HG03460 (cell line): ENCODE measurements at regions not wholly inside any gene's neighbourhood (a gene's known extent, or its start where the extent isn't known, plus 50 kb on each side); places are given as distances from the start of the nearest gene placed in this dataset.

Source experiments
- ATAC-seq: cut with Tn5 transposase; IDR thresholded peaks from one replicate; pipeline ENCODE4 v1.9.1; 2021; ENCODE audit not compliant: unreplicated experiment

DNA sequence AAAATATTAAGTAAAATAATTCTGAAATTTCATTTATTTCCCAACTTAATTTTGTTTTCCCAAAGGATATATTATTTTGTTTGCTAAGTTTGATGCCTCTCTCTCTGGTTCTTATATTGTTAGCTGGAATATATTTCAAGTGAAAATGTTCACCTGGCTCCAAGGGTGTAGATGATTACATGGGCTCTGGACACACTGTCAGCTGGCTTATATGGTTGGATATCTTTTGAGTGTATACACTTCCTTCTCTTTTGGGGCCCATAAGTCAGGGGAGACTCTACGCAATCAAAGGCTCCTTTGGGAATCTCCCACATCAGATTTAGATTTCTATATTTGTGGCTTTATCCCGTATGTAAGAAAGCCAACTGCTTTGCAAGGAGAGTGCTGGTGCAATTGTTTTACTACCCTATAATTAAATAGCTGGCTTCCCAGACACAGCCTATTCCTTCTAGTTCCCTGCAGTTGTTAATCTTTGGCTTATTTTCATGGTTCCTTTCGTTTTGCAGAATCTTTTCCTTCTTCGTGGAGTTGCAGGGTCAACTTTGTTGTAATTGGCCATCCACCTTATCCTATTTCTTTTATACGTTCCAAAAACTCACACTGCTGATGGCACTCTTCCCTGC, 225.7 kb downstream of the DPH6 start:
- no peak for ATAC-seq

DNA sequence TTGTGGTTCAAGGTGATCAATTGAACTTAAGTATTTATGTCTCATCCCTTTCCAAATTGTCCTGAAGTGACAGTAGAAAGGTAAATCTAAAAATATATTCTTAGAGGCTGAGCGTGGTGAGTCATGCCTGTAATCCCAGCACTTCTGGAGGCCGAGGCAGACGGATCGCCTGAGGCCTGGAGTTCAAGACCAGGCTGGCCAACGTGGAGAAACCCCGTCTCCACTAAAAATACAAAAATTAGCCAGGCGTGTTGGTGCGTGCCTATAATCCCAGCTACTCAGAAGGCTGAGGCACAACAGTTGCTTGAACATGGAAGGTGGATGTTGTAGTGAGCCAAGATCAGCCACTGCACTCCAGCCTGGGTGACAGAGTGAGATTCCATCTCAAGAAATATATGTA, 226.6 kb downstream of the DPH6 start:
- ATAC-seq = no peak

DNA sequence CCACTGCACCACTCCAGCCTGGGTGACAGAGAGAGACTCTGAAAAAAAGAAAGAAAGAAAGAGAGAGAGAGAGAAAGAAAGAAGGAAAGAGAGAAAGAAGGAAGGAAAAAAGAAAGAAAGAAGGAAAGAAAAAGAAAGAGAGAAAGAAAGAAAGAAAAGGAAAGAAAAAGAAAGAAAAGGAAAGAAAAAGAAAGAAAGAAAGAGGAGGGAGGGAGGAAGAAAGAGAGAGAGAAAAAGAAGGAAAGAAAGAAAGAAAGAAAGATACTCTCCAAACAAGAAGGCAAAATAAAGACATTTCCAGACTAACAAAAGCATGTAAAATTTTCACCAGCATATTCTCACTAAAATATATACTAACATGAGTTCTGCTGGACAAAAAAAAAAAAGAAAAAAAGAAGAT, 228.7 kb downstream of the DPH6 start:
- no peak for ATAC-seq

DNA sequence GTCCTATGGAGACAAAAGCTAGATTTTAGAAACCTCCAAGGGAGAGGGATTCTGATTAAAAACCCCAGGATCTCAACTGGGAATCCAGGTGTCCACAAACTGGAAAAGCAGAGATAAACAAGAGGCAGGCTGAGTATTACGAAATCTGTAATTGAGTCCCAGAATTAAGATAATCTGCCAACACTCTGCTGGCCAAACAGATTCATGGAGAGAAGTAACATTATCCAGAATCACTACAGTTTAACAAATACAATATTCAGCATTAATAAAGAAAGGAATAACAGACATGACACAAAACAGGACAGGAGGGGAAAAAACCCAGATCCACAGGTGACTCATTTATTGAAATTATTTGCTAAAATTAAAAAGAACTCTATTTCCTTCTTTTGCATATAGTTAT, 227.2 kb upstream of the NANOGP8 start:
- ATAC-seq = no peak

DNA sequence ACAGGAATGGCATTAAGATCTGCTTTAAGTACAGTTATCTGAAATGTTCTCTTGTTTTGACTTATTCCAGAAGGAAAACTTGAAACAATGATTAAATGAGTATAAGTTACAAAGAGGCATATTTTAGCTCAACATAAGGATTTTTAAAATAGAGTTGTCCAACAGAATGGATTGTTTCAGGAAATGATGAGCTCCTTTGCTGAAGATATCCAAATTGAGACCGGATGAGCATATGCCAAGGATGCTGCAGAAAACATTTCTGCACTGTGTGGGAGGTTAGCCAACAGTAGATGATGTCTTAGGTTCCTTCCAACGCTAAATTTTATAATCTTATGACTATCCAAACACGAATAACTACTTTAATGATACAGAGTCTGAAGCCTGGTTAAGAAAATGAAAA, 226.5 kb upstream of the NANOGP8 start:
- ATAC-seq = no peak

DNA sequence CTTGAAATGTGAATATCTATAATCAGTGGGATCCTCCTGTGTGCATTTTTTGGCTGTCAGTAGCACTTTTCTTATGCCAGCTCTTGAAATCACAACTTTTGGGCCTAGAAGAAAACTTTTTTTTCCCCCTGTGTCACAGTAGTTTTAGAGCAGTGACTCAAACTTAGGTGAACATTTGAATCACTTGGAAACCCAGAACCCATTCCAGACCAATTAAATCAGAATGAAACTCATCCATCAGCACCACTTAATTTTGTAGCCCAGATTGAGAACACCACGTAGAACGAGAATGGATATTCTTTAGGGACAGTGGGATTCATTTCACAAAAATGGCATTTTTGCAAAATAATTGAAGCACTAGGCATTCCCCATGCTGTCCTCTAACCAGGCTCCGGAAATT, 224.8 kb upstream of the NANOGP8 start:
- no peak for ATAC-seq

DNA sequence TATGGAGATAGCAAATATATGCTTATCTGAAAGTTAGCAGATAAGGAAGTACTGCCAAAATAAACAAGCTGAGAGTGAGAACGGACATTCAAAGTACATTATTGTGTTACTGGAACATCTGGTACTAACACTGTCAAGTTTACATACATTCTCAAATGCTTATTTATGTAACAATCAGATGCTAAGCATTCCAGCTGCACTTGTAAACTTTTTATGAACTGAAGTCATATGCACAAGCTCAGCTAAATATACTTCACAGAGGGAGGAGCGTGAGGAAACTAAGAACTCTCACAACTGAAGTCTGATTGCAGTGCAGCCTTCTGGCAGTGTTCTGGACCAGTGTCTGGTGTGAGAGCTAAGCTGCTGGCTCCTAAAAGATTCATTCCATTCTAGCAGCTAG, 223.7 kb upstream of the NANOGP8 start:
- no peak for ATAC-seq

DNA sequence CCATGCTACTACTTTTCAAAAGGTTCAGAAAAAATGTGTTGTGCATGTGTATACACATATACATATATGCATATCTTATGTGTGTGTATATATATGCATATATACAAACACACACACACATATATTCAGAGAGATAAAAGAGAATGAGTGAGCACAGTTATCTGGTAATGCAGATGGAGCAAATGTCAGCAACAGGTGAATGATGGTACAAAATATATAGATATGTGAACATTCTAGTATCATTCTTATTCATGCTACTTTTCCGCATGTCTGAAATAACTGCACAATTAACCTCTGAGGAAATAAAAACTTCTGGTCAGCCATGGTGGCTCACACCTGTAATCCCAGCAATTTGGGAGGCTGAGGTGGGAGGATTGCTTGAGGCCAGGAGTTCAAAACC, 222.6 kb upstream of the NANOGP8 start:
- ATAC-seq = no peak

DNA sequence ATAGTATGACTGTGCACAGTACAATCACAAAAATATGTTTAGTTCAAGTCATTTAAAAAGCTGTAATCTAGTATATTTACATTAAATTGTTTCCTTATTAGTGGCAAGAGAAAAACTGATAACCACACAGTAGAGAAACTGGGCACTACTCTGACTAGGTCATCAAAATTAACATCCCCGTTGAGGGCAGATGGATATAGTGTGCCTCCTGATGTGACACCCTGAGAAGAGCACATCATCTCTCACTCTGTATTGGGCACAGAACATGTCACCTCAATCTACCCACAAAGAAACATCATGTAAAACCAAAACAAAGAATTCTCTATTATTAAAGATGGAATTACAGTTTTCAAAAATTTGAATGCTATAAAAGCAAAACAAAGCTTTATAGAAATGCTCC, 221.9 kb upstream of the NANOGP8 start:
- ATAC-seq = no peak

DNA sequence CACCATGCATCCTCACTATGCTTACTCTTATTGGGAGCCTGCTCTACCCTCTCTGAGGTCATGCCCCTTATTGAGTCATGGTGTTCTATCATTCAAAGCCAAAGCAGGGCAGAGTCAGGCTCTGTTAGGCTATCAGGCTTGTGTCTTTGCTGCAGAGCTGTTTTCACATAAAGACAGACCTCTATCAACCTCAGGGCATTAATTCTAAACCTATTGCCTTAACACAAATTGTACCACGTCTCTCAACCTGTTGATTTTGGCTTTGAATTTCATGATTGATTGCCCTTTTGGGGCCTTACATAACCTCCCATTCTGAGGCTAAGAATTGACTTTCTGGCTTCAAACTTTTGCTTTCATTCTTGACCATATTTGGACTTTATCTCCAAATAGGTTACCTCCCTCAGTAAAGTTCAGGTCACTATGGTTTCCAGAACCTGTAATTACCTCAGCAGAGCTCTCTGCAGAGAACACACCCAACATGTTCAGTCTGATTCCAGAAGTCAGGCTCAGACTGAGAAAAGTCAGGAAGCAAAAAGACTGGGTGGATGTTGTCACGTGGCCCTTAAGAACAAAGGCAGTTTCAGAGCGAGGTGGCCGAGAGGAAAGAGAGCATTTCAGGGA, 221.4 kb upstream of the NANOGP8 start:
- no peak for ATAC-seq

DNA sequence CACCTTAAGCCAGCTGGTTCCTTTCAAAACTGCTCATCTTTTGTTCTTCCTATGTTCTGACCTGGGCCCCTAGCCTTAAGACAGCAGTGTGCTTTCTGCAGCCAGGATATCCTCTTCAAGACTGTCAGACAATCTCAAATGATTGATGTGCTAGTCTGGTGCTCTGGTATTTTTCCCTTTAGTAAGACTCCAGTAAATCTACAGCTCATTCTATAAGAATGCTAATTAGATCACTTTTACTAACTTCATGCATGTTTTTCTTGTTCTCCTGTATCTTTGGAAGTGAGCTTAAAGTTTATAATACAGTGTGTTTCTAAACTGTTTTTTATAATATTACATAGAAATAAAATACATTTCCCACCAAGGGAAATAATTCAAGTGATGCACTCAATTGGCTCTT, 220.9 kb upstream of the NANOGP8 start:
- ATAC-seq = no peak

DNA sequence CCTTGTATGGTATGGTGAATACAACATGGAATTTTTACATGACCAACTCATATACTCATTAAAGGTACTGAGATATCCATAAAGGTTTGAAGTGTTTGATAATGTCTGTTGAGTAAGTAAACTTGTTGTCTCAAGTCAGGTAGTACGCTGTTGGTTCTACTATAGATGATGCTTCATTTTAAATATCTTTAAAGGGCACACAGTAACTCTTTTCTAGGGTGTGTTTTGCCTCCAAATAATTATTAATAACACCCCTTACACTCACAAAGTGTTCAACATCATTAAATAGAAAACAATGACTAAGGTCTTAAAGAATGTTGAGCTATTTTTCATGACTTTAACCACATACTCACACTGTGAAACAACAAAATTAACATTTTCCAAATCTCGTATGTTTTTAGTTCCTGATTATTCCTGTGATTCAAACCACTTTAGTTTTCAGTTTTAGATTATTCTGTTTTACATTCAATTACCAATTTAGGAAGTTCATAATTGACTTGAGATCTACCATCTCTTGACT, 220.0 kb upstream of the NANOGP8 start:
- no peak for ATAC-seq

DNA sequence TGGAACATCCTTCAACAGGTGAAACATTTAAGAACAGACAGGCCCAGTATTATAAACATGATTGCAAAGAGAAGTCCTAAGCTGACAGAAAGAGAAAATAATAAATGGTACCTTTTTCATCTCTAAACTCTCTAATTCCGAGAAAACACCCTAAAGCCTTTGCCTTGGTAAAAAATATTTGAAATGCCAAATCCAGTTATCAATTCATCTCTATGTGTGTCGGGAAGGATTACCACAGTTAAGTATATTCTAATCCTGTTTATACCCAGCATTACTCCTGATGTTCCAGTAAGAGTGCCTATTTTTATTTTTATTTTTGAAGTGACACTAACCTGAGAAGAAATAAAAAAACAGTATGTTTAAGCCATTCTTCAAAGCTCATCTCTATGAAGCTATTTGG, 219.3 kb upstream of the NANOGP8 start:
- ATAC-seq = no peak

DNA sequence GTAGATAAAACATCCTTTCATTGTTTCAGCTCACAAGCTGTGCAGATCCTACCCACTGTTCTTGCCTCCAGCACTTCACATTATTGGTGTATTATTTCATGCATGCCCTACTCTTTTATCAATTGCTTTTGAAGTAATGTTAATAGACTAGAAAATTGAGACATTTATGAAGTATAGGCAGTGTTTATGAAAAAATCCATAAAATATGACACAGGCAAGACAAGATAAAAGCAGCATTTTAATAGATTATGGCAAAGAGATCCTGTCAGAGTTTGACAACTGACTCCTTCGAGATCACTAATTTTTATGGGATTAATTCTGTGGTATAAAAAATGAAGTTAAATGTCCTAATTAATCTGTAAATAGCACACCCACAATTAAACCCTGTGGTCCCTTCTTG, 217.2 kb upstream of the NANOGP8 start:
- no peak for ATAC-seq

DNA sequence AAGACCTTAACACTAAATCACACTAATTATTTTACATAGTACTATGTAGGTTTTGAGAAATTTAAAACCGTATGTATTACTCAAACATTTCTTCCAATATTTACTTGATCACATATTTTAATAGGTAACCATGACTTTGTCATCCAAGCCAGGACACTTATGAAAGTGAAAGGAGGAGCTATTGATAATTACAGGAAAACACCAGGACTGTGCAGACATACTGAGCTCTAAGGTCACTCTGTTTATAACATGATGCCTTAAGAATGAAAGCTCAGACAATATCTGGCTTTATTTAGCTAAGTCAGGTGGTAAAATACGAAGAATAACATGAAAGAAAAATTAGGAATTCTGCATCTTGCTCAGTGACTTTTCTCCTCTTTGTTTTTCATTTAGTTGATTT, 216.0 kb upstream of the NANOGP8 start:
- no peak for ATAC-seq

DNA sequence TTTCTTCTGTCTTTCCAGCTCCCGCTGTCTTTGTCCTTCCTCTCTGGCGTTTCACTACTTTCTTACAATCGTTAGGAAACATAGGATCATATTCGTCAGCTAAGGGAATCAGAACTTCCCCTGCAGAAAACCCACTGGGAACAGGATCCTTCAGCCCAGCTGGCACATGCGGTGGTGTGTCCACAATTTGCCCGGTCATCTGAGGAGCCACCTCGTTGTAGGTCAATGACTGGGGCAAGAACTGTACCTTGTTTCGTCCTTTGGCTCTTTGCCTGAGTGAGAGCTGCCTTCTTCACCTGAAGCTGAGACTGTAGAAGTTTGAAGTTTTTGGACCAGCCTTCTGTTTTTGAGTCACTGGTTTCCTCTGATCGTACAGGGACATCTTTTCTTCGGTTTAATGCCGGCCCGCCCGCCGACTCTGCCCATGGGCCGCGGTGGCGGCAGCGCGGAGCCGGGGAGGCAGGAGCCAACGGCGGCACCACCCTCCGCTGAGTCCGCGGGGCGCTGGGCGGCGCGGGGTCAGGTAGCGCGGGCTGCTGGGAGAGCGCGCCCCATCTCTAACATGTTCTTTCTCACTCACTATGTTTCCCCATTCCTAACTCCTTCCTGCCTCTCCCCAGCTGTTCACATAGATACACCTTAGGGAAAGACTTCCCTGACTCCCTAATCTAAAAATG, 214.1 kb upstream of the NANOGP8 start:
- ATAC-seq = no peak

DNA sequence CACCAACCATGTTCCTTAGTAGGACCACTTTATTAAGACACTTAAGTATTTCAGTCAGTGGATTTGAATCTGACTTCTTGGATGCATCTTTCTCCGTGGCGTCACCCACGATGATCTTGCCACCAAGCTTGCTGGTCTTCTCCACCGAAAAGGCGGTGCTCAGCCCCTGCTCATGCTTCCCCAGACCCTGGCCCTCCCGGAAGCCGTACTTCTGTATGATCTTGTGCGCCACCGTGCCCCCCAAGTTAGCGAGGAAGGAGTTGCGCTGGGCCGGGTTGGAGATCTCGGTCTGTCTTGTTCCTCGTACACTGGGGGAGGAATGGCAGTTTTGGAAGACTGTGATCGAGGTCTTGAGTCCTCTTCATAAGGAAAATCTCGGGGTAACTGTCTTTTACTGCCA, 213.4 kb upstream of the NANOGP8 start:
- ATAC-seq = no peak

DNA sequence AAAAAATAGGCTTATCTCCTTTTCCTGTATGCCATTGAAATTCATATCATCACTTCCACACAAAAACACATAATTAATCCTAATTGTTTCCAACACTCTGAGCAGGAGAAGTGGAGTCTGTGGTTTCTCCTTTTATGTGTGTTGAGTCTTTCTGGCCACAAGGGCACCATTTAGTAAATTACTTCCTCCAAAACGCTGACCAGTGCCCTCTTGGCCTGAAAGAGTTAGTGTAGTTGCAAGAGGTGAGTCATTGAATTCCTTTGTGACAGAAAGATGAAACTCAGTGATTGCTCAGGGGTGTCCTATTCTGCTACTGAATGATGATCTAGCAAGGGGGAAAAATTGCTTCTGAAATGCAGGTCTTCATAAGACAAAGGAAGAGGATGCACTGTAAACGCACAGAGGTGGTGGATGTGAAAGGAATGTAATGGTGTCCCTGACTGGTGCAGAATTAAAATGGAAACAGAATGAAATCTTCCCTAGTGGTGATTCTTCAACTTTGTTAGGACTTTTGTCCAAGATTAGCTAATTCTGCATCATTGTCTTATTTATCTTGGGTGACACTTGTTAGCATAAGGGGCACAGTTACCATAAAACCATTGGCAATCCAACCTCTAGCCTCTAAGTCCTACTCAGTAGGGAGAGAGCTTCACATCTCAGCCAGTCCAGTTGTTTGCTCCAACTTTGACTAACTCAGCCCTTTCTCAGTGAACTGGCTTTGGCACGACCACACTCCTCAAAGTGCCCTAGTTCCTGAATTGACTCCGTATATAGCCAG, 208.4 kb upstream of the NANOGP8 start:
- ATAC-seq = no peak

DNA sequence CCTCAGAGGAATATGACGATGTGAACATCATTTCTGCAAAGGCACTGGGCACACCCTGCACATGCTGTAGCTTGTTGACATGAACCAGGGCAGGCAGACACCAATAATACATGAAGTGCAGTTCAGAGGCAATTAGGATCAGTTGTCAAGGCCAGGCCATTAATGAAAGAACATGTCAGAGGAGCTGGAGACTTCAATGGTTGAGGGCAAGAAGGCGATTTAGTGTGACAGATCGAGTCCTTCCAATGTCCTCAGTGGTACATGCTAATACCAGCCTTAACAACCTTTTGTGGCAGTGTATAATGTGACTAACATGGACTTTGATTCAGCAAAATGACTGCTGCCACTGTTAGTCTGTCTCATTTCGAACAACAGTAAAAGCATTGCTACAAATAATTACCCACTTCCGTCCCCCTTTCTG, 205.2 kb upstream of the NANOGP8 start:
- ATAC-seq = no peak

DNA sequence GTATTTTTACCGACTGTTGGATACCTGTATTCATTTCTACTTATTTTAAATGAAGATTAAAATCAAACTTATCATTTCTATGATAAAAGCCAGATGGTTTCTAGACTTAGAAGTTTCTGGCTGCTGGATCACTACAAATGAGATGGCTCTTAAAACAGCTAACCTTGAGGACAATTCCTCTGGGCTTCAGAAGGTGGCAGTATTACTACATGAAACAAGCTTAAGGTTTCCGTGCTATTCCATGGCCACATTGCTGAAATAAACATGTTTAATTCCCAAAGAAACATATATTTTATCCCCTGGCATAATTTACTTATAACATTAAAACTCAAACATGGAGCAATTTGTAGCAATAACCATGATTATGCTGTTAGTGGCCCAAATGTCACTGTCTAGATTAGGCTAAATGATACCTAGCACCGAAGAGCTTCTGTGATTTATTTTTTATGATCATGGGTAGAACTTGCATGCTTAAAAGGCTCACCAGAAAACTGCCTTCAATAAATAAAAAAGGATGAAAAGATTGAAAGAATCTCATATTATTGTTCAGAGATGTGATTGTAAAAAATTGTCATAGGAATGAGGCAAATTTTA, 204.0 kb upstream of the NANOGP8 start:
- no peak for ATAC-seq

DNA sequence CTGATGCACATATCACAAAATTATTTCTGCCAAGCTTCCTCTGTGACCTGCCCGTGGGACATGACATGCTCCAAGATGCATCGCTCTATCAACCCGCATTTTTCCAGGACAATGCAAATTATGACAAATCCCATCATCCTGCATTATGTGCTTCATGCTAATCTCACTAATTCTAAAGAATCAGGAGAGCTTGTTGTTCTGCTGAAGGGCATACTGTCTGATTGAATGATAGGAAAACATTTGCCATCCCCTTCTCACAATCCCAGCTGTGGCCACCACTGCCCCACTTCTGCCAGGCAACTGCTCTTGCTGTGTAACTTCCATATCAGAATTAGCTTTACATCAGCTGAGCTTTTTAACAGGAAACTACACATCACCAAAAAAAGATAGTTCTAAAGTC, 203.5 kb upstream of the NANOGP8 start:
- ATAC-seq = no peak
